GM06990 (cell line): ENCODE measurements at regions not wholly inside any gene's neighbourhood (a gene's known extent, or its start where the extent isn't known, plus 50 kb on each side); places are given as distances from the start of the nearest gene placed in this dataset.

Experiments used
- DNase-seq: peaks from one replicate; pipeline ENCODE4 v3.0.0-alpha.2; 2011; ENCODE audit not compliant: insufficient read length; ENCODE audit errors: extremely low read depth
- H3K27me3 ChIP-seq: replicated peaks from 2 replicates; pipeline ENCODE4 v1.6.0; 2011; ENCODE audit warnings: low read length; ENCODE audit not compliant: control insufficient read depth, insufficient read depth
- H3K36me3 ChIP-seq: 2 replicates; pipeline ENCODE4 v1.5.1; 2011; ENCODE audit warnings: low read length; ENCODE audit not compliant: control insufficient read depth, insufficient read depth
- H3K4me3 ChIP-seq: replicated peaks from 2 replicates; pipeline ENCODE4 v1.5.1; 2011; ENCODE audit warnings: low read depth, mild to moderate bottlenecking, control low read depth, low read length
- CTCF ChIP-seq: IDR thresholded peaks from 2 replicates; pipeline ENCODE4 v1.5.1; 2011; ENCODE audit warnings: low read length, control low read depth, mild to moderate bottlenecking, inconsistent platforms; ENCODE audit not compliant: insufficient read depth, poor library complexity, severe bottlenecking

GRCh38 chr13:72571191-72571590 is 156.2 kb downstream of the MZT1 start:
- DNase-seq = no peak
- no peak for TF ChIP-seq CTCF
- Histone ChIP-seq H3K36me3 (no peaks in the 10 kb centered on the region), H3K27me3 (no peaks in the 10 kb centered on the region), H3K4me3 (no peak overlapping the region)

- DNase-seq = no peak
- Histone ChIP-seq H3K4me3 (no peak overlapping the region), H3K27me3 (no peaks in the 10 kb centered on the region), H3K36me3 (no peaks in the 10 kb centered on the region)
- TF ChIP-seq CTCF = no peak
These were observed 157.4 kb downstream of the MZT1 start for GRCh38 chr13:72570019-72570418.

- TF ChIP-seq CTCF = no peak
- Histone ChIP-seq H3K27me3 (no peaks in the 10 kb centered on the region), H3K36me3 (no peaks in the 10 kb centered on the region), H3K4me3 (no peak overlapping the region)
- no peak for DNase-seq
These were observed 159.9 kb downstream of the MZT1 start for GRCh38 chr13:72567566-72567965.

GRCh38 chr13:72566526-72566925 is 160.9 kb downstream of the MZT1 start:
- no peak for TF ChIP-seq CTCF
- no peaks in the 10 kb centered on the region for H3K27me3 ChIP-seq
- H3K36me3 ChIP-seq = no peaks in the 10 kb centered on the region
- no peak for DNase-seq
- no peak overlapping the region for H3K4me3 ChIP-seq

GRCh38 chr13:72565893-72566292 is 161.5 kb downstream of the MZT1 start:
- H3K27me3 ChIP-seq = no peaks in the 10 kb centered on the region
- H3K36me3 ChIP-seq = no peaks in the 10 kb centered on the region
- peak; percentile 60 for TF ChIP-seq CTCF
- H3K4me3 ChIP-seq = no peak overlapping the region
- DNase-seq = no peak

GRCh38 chr13:72562686-72563085 is 164.7 kb downstream of the MZT1 start:
- H3K4me3 ChIP-seq = no peak overlapping the region
- no peak for TF ChIP-seq CTCF
- no peaks in the 10 kb centered on the region for H3K36me3 ChIP-seq
- no peaks in the 10 kb centered on the region for H3K27me3 ChIP-seq
- no peak for DNase-seq
